ENCODE measurements at regions not wholly inside any gene's neighbourhood (a gene's known extent, or its start where the extent isn't known, plus 50 kb on each side); places are given as distances from the start of the nearest gene placed in this dataset.

- TF ChIP-seq EZH2phosphoT487 (IDR thresholded peaks at IDR 0.05; ENCODE audit: insufficient read depth, low read depth), result no peak
- TF ChIP-seq EZH2 (IDR thresholded peaks at IDR 0.05; ENCODE audit: insufficient read depth, poor library complexity, severe bottlenecking), result no peak
Observed at GRCh38 chr22:49184736-49185135, 642.9 kb downstream of the BRD1 start.
